ENCODE measurements at regions not wholly inside any gene's neighbourhood (a gene's known extent, or its start where the extent isn't known, plus 50 kb on each side); places are given as distances from the start of the nearest gene placed in this dataset.

DNA sequence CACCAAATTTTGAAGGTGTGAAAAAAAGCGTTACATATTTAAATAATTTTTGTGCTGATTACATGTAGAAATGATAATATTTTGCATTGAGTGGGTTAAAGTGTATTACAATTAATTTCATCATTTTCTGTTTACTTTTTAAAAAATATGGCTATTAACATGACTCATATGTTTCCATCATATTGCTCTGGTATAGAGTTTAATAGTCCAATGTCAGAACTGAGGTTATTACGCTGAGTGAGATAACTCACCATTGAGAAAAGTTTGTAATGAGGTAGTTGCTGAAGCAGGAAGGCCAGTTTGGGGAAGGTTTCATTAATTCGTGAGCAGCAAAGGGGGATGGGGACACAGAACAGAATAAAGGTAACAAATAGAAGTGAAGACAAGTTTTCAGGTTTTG is 865.7 kb upstream of the MGAT4C start:
- H3K4me3 ChIP-seq (ENCODE audit: low read length): no peak overlapping the region
- TF ChIP-seq, protein P1, sequence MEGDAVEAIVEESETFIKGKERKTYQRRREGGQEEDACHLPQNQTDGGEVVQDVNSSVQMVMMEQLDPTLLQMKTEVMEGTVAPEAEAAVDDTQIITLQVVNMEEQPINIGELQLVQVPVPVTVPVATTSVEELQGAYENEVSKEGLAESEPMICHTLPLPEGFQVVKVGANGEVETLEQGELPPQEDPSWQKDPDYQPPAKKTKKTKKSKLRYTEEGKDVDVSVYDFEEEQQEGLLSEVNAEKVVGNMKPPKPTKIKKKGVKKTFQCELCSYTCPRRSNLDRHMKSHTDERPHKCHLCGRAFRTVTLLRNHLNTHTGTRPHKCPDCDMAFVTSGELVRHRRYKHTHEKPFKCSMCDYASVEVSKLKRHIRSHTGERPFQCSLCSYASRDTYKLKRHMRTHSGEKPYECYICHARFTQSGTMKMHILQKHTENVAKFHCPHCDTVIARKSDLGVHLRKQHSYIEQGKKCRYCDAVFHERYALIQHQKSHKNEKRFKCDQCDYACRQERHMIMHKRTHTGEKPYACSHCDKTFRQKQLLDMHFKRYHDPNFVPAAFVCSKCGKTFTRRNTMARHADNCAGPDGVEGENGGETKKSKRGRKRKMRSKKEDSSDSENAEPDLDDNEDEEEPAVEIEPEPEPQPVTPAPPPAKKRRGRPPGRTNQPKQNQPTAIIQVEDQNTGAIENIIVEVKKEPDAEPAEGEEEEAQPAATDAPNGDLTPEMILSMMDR (conservative IDR thresholded peaks at IDR 0.05; ENCODE audit: low read depth, low read length): no peak

DNA sequence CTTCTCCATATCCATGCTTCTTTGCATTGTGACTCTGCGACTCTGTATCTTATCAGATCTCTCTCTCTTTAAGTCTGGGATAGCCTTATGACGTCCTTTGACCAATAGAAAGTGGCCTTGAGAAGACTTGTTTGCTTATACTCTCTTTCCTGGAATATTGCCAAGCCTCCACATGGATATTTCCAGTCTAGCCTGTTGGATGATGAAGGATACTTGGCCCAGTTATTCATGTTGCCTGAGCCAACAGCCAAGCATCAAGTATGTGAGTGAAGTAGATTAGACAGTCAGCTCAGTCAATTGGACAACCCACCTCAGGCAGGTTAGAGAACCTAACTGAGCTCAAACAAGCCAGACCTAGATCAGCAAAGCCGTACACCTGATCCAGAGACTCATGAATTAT is 864.2 kb upstream of the MGAT4C start:
- no peak for DNase-seq (ENCODE audit: low read depth)
- TF ChIP-seq, protein P1 (conservative IDR thresholded peaks at IDR 0.05; ENCODE audit: low read depth, low read length): no peak

More for the DNA sequence above, 865.7 kb upstream of the MGAT4C start:
- DNase-seq (ENCODE audit: low read depth): no peak

DNA sequence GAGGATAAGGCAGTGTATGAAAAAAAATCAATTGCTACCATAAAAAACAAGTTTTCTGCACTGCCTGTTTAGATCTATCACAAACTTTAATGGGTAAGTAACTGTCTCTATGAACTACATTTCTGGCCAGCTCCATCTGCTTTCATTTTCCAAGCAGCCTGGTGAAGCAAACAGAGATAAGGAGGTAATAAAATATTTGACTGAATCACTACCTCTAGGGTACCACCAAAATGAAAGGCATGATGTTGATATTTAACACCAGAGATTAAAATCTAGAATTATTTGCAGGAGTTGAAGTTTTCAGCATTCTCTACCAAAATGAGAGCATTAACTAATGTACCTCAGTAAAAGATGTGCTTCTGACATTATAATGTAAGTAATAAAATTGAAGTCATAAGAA is 863.5 kb upstream of the MGAT4C start:
- no peak for DNase-seq (ENCODE audit: low read depth)
- TF ChIP-seq, protein P1 (conservative IDR thresholded peaks at IDR 0.05; ENCODE audit: low read depth, low read length): no peak

More for the DNA sequence above, 864.2 kb upstream of the MGAT4C start:
- no peak overlapping the region for H3K4me3 ChIP-seq (ENCODE audit: low read length)

DNA sequence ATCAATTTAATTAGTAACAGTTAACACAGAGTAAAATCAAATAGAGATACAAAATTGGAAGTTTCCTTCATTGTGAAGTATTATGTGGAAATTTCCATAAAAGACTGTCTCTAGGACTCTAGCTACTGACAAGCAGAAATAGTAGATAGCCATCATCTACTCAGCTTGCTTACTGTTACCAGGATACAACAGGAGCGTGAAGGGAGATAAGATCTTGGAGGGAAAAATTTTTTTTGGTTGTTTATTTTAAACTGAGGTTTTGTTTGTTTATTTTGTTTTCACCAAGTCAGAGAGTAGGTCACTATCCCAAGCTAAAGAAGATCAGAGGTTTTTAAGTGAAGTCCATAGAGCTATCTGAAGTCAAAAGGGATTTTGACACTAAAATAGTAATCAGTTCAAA is 861.3 kb upstream of the MGAT4C start:
- TF ChIP-seq, protein P1 (conservative IDR thresholded peaks at IDR 0.05; ENCODE audit: low read depth, low read length): no peak
- no peak overlapping the region for H3K4me3 ChIP-seq (ENCODE audit: low read length)
- DNase-seq (ENCODE audit: low read depth): no peak

More for the DNA sequence above, 863.5 kb upstream of the MGAT4C start:
- H3K4me3 ChIP-seq (ENCODE audit: low read length): no peak overlapping the region

DNA sequence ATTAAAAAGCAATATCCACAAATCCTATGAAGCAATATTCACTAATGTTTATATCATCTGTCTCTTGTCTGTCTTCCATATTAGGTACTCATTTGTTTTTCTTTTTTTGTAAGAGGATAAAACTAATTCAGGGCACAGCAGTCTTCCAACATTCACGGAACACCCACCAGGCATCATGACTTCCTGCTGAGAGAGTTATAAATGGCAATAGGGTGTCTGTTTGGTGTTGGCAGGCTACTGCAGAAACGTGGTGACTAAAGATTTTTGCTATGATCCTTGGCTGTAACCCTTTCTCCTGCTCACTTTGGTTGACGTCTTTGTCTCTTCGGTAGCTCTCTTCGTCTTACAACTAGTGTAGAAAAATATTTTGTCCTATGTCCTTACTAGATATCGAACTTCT is 860.6 kb upstream of the MGAT4C start:
- TF ChIP-seq, protein P1 (conservative IDR thresholded peaks at IDR 0.05; ENCODE audit: low read depth, low read length): no peak
- no peak for DNase-seq (ENCODE audit: low read depth)
- H3K4me3 ChIP-seq (ENCODE audit: low read length): no peak overlapping the region

DNA sequence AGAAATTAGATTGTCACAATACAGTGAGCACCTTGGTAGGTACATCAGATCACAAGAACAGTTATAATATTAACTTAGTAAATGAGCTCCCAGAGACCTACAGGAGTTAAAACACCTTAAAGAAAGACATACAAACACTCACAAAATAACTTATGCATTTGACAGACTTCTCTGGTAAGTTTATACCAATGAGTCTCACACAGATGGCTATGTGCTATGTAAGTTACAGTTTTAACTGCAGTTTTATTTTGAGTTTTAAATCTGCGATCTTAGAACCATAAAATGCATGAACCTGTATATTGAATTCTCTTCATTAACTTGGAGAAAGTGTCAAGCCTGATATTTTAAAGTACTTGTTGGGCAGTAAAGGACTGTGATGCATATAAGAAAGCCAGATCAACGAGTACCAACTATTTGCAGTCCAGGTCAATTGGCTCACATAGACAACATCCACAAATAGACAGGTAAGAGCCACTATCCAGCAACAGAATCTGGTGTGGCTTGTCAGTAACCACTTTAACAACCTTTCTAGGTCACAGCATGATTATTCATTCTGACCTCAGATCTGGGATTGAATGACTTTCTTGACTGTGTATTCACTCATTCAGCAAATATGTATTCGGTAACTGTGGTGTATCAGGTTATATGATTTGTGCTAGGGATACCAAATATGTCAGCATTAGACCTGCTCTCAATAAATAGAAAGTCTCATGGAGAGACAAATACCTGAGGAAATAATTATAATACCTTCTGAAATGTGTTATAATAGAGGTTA is 856.6 kb upstream of the MGAT4C start:
- no peak for DNase-seq (ENCODE audit: low read depth)
- TF ChIP-seq, protein P1 (conservative IDR thresholded peaks at IDR 0.05; ENCODE audit: low read depth, low read length): no peak
- H3K4me3 ChIP-seq (ENCODE audit: low read length): no peak overlapping the region

DNA sequence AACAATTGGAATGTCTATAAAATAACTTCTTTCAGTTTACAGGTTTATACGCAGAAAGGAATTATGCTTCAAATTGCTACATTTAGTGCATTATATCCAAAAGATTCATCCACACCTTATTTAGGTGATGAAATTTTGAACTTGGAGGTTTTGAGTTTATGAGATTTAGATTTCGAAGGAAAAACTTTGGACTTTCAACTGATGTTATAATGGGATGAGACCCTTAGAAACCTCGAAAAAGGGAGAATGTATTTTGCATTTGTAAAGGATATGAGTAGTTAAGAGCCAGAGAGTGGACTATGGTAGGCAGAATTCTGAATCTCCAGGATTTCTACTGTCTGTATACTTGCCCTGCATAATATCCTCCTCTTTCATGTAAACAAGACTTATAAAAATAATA is 851.6 kb upstream of the MGAT4C start:
- TF ChIP-seq, protein P1 (conservative IDR thresholded peaks at IDR 0.05; ENCODE audit: low read depth, low read length): no peak
- no peak for DNase-seq (ENCODE audit: low read depth)

More for the DNA sequence above, 851.6 kb upstream of the MGAT4C start:
- no peak overlapping the region for H3K4me3 ChIP-seq (ENCODE audit: low read length)

Data from retinal pigment epithelial cell (primary cell).